CD4-positive, alpha-beta T cell treated with Interleukin-4 for 1 hour (primary cell): ENCODE measurements at regions not wholly inside any gene's neighbourhood (a gene's known extent, or its start where the extent isn't known, plus 50 kb on each side); places are given as distances from the start of the nearest gene placed in this dataset.

Experiments used
- DNase-seq, 2 donors: peaks; one replicate each; pipeline ENCODE4 v3.0.0-alpha.2; 2020 to 2022

GRCh38 chr2:76572981-76573380, 862.3 kb upstream of the GCFC2 start:
- DNase-seq, result no peak

GRCh38 chr2:76569819-76570218, 859.1 kb upstream of the GCFC2 start:
- DNase-seq, result no peak

GRCh38 chr2:76567478-76567877, 856.8 kb upstream of the GCFC2 start:
- DNase-seq, result no peak

- no peak for DNase-seq
Observed at GRCh38 chr2:76564734-76565133, 854.0 kb upstream of the GCFC2 start.

GRCh38 chr2:76563730-76564129, 853.0 kb upstream of the GCFC2 start:
- DNase-seq, result no peak

- DNase-seq, result no peak
Observed at GRCh38 chr2:76558157-76558556, 847.4 kb upstream of the GCFC2 start.

GRCh38 chr2:76556018-76556417, 845.3 kb upstream of the GCFC2 start:
- DNase-seq, result no peak

GRCh38 chr2:76546207-76546606, 835.5 kb upstream of the GCFC2 start:
- DNase-seq, result no peak

- no peak for DNase-seq
Observed at GRCh38 chr2:76544901-76545300, 834.2 kb upstream of the GCFC2 start.

GRCh38 chr2:76517574-76517909, 806.8 kb upstream of the GCFC2 start:
- no peak for DNase-seq

- DNase-seq, result no peak
Observed at GRCh38 chr2:76516861-76517573, 806.3 kb upstream of the GCFC2 start.

- no peak for DNase-seq
Observed at GRCh38 chr2:76512201-76512820, 801.6 kb upstream of the GCFC2 start.

- no peak for DNase-seq
Observed at GRCh38 chr2:76506538-76506937, 795.8 kb upstream of the GCFC2 start.

- no peak for DNase-seq
Observed at GRCh38 chr2:76501641-76502040, 790.9 kb upstream of the GCFC2 start.

- no peak for DNase-seq
Observed at GRCh38 chr2:76498360-76498759, 787.6 kb upstream of the GCFC2 start.

- no peak for DNase-seq
Observed at GRCh38 chr2:76491503-76491902, 780.8 kb upstream of the GCFC2 start.

- no peak for DNase-seq
Observed at GRCh38 chr2:76478266-76479035, 767.7 kb upstream of the GCFC2 start.

GRCh38 chr2:76472946-76473345, 762.2 kb upstream of the GCFC2 start:
- no peak for DNase-seq

GRCh38 chr2:76469066-76469465, 758.4 kb upstream of the GCFC2 start:
- no peak for DNase-seq

- no peak for DNase-seq
Observed at GRCh38 chr2:76467326-76467725, 756.6 kb upstream of the GCFC2 start.

- DNase-seq, result no peak
Observed at GRCh38 chr2:76464310-76464709, 753.6 kb upstream of the GCFC2 start.

GRCh38 chr2:76461431-76461830, 750.7 kb upstream of the GCFC2 start:
- DNase-seq, result no peak

- no peak for DNase-seq
Observed at GRCh38 chr2:76455910-76456309, 745.2 kb upstream of the GCFC2 start.

GRCh38 chr2:76450024-76450475, 739.3 kb upstream of the GCFC2 start:
- DNase-seq, result no peak
